ENCODE measurements at regions not wholly inside any gene's neighbourhood (a gene's known extent, or its start where the extent isn't known, plus 50 kb on each side); places are given as distances from the start of the nearest gene placed in this dataset.

- peaks cover 40% of the 10 kb centered on the region for H3K4me1 ChIP-seq (ENCODE audit: control insufficient read depth, insufficient read depth, low read length)
- no peak overlapping the region for H2AFZ ChIP-seq (ENCODE audit: control insufficient read depth, low read depth, low read length)
- no peaks in the 10 kb centered on the region for H3K27me3 ChIP-seq (replicated peaks in 1 of 2; ENCODE audit: control insufficient read depth in 2 of 2, insufficient read depth in 2 of 2, low read length in 1 of 2)
- H4K20me1 ChIP-seq (ENCODE audit: control insufficient read depth, insufficient read depth): no peaks in the 10 kb centered on the region
- no peaks in the 10 kb centered on the region for H3K79me2 ChIP-seq (ENCODE audit: control insufficient read depth, insufficient read depth, low read length)
- H3K9ac ChIP-seq (ENCODE audit: control insufficient read depth, insufficient read depth, low read length): no peak overlapping the region
- in situ Hi-C loops (cut with MboI): no loop called here
- POLR2A ChIA-PET: no interaction called here
- no TSS peak for BruUV-seq (replicated peaks)
- peak; percentile 13 for FAIRE-seq
- no peak overlapping the region for H3K27ac ChIP-seq (ENCODE audit: control insufficient read depth, insufficient read depth)
- no peaks in the 10 kb centered on the region for H3K36me3 ChIP-seq (ENCODE audit: control insufficient read depth in 2 of 2, insufficient read depth in 2 of 2, low read length in 1 of 2)
- 78% methylated on average over 3 of the region's 3 CpGs for whole genome bisulfite sequencing (ENCODE audit: insufficient coverage, insufficient replicate concordance, low lambda C conversion rate, missing lambda C conversion rate)
- RAD21 ChIA-PET (ENCODE audit: unreplicated experiment): interaction anchor here (0.8 to 1.6 kb wide), 3 partner anchors 8 to 89 kb away, joined by 3 to 4 read pairs (median 3); no protein-coding TSS in a partner anchor
- no peak overlapping the region for H3K4me3 ChIP-seq
- CTCF ChIA-PET: interaction anchor here (0.7 to 1.3 kb wide), 3 partner anchors 38 to 350 kb away, joined by 3 read pairs; no protein-coding TSS in a partner anchor
- H3K9me3 ChIP-seq (replicated peaks; ENCODE audit: control insufficient read depth, insufficient read depth, low read length): no peaks in the 10 kb centered on the region
- SMC1A ChIA-PET (ENCODE audit: uncharacterized antibody, unreplicated experiment): interaction anchor here (0.9 to 2.1 kb wide), 5 partner anchors 29 to 268 kb away, joined by 3 to 6 read pairs (median 4); no protein-coding TSS in a partner anchor
- no peak for ATAC-seq
- no peak overlapping the region for H3K4me2 ChIP-seq (ENCODE audit: control insufficient read depth, insufficient read depth)
- DNase-seq (ENCODE audit: low read depth, low spot score): no peak
- intact Hi-C loops (cut with micrococcal nuclease; ENCODE audit: unreplicated experiment): no loop called here
- TF ChIP-seq MLLT1 (IDR thresholded peaks at IDR 0.05): no peak
- no peak for TF ChIP-seq POU2F2 (IDR thresholded peaks at IDR 0.05; ENCODE audit: borderline replicate concordance, low read depth, low read length)
- TF ChIP-seq RBBP5 (conservative IDR thresholded peaks at IDR 0.05): no peak
- TF ChIP-seq RFX5 (IDR thresholded peaks at IDR 0.05; ENCODE audit: low read depth, low read length): no peak
- no peak for TF ChIP-seq E2F8 (IDR thresholded peaks at IDR 0.05; ENCODE audit: low read depth, partially characterized antibody)
- TF ChIP-seq REST (IDR thresholded peaks at IDR 0.05; ENCODE audit: low read depth, low read length): no peak
- no peak for TF ChIP-seq SMAD5 (IDR thresholded peaks at IDR 0.05; ENCODE audit: low read depth)
- TF ChIP-seq NR2C2 (IDR thresholded peaks at IDR 0.05; ENCODE audit: borderline replicate concordance, control insufficient read depth, insufficient read length, low read depth): no peak
- no peak for TF ChIP-seq ZNF217 (IDR thresholded peaks at IDR 0.05)
- TF ChIP-seq E4F1 (IDR thresholded peaks at IDR 0.05; ENCODE audit: borderline replicate concordance, partially characterized antibody): no peak
- no peak for TF ChIP-seq ZNF384 (IDR thresholded peaks at IDR 0.05; ENCODE audit: borderline replicate concordance, low read depth, low read length)
Measured at GRCh38 chr11:19429108-19429760, 188.5 kb upstream of the E2F8 start.

All from GM12878 (cell line).